ENCODE measurements at regions not wholly inside any gene's neighbourhood (a gene's known extent, or its start where the extent isn't known, plus 50 kb on each side); places are given as distances from the start of the nearest gene placed in this dataset.

- no peak for TF ChIP-seq POLR2A (IDR thresholded peaks at IDR 0.05)
- TF ChIP-seq CTCF (IDR thresholded peaks at IDR 0.05): no peak
Measured at GRCh38 chr12:24387381-24387780, 437.9 kb upstream of the SOX5 start.
